ENCODE measurements at regions not wholly inside any gene's neighbourhood (a gene's known extent, or its start where the extent isn't known, plus 50 kb on each side); places are given as distances from the start of the nearest gene placed in this dataset.

DNA sequence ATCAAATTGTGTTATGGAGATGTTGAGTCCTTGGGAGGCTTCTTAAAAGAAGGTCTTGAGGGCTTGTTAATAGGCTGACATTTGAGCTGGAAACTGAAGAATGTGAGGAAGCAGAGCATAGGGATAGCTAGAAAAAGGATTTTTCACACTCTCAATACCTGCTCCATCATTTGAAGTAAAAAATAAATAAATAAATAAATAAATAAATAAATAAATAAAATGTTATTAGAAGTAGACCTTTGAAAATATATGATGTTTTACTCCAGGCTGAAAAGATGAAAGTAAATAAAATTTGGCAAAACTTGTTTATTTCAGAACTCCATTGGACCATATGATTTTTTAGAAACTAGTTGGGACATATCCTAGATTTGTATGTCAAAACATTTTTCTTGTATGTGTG lies 1757.8 kb upstream of the TENM3 start:
- no peak for ATAC-seq
- intact Hi-C loops (cut with DNase I), result no loop called here
- no peak for DNase-seq
- no peaks in the 10 kb centered on the region for H3K36me3 ChIP-seq
- no peaks in the 10 kb centered on the region for H3K4me1 ChIP-seq
- TF ChIP-seq, protein P1, sequence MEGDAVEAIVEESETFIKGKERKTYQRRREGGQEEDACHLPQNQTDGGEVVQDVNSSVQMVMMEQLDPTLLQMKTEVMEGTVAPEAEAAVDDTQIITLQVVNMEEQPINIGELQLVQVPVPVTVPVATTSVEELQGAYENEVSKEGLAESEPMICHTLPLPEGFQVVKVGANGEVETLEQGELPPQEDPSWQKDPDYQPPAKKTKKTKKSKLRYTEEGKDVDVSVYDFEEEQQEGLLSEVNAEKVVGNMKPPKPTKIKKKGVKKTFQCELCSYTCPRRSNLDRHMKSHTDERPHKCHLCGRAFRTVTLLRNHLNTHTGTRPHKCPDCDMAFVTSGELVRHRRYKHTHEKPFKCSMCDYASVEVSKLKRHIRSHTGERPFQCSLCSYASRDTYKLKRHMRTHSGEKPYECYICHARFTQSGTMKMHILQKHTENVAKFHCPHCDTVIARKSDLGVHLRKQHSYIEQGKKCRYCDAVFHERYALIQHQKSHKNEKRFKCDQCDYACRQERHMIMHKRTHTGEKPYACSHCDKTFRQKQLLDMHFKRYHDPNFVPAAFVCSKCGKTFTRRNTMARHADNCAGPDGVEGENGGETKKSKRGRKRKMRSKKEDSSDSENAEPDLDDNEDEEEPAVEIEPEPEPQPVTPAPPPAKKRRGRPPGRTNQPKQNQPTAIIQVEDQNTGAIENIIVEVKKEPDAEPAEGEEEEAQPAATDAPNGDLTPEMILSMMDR (IDR thresholded peaks at IDR 0.05), result no peak
- no peak overlapping the region for H3K27ac ChIP-seq
- no peaks in the 10 kb centered on the region for H3K27me3 ChIP-seq
- H3K9me3 ChIP-seq, result no peaks in the 10 kb centered on the region
- H3K4me3 ChIP-seq, result no peak overlapping the region

DNA sequence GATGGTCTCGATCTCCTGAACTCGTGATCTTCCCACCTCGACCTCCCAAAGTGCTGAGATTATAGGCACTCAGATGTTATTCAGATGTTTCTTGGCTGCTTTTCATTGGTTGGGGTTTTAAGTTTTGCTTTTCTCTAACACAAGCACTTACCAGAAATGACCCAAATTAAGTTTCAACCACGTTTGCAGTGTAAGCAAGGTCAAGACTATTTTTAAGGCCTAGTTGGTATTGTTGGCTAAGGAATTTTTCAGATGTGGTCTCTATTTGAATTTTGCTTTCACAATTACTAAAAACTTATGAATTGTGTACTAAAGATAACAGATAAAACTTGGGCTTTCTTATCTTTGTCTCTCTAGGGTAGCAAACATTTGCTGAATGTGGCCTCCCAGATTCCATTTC lies 1756.9 kb upstream of the TENM3 start:
- intact Hi-C loops (cut with DNase I), result no loop called here
- 76 to 82% methylated on average over 4 of the region's 4 CpGs for WGBS, 2 donors
- no peak for ATAC-seq
- Histone ChIP-seq H3K27me3 (no peaks in the 10 kb centered on the region), H3K4me3 (no peak overlapping the region), H3K9me3 (no peaks in the 10 kb centered on the region), H3K36me3 (no peaks in the 10 kb centered on the region), H3K27ac (no peak overlapping the region), H3K4me1 (no peaks in the 10 kb centered on the region)
- no peak for DNase-seq
- TF ChIP-seq, protein P1 (IDR thresholded peaks at IDR 0.05), result no peak

DNA sequence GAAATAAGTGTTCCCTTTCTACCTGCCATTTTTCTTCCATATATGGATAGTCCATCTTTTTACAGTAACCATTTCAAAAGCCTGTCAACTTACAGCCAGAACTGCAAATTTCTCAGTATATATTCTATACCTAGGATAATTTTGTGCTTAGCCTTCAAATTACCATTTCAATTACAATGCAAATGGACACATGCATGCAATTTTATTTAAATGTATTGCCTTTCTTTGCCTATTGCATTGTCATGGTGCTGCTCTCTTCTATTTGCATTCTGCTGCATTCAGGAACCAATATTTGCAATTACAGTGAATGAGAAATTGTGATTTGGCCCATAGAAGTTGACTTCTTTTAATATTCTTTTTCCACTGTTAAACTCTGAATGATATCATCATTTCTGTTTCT lies 1753.4 kb upstream of the TENM3 start:
- intact Hi-C loops (cut with DNase I), result no loop called here
- Histone ChIP-seq H3K4me1 (no peaks in the 10 kb centered on the region), H3K36me3 (no peaks in the 10 kb centered on the region), H3K4me3 (no peak overlapping the region), H3K27ac (no peak overlapping the region), H3K27me3 (no peaks in the 10 kb centered on the region), H3K9me3 (peaks cover 0 to 18% (median 0%) of the 10 kb centered on the region in 11 donors)
- no peak for ATAC-seq
- no peak for DNase-seq
- TF ChIP-seq, protein P1 (IDR thresholded peaks at IDR 0.05), result no peak

DNA sequence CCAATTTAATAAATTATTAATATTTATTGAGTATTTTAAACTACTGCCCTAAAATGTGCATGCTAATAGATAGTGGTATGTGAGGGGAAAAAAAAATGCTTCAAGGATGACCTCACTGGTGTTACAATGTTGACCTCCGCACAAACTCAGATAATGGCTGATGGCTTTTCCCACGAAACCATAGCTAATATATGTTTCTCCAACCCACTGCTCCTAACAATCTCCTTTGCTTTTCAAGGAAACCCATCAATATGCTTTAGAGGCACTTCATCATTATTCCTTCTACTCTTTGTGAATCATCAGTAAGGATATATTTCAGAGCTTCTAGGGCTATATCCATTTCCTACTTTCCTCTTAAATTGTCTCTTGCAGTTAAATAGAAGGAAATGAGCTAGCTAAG lies 1752.0 kb upstream of the TENM3 start:
- 42 to 45% methylated on average over 2 of the region's 2 CpGs for WGBS, 2 donors

More for the DNA sequence above, 1752.0 kb upstream of the TENM3 start:
- intact Hi-C loops (cut with DNase I), result no loop called here
- Histone ChIP-seq H3K27ac (no peak overlapping the region), H3K27me3 (no peaks in the 10 kb centered on the region), H3K4me3 (no peak overlapping the region), H3K4me1 (no peaks in the 10 kb centered on the region), H3K9me3 (peaks cover 0 to 20% (median 0%) of the 10 kb centered on the region in 11 donors), H3K36me3 (no peaks in the 10 kb centered on the region)
- DNase-seq (no peak), ATAC-seq (no peak)
- TF ChIP-seq, protein P1 (IDR thresholded peaks at IDR 0.05), result no peak
